AG09319 (cell line): ENCODE measurements at regions not wholly inside any gene's neighbourhood (a gene's known extent, or its start where the extent isn't known, plus 50 kb on each side); places are given as distances from the start of the nearest gene placed in this dataset.

Source experiments
- DNase-seq: peaks from one replicate; pipeline ENCODE4 v3.0.0-alpha.2; 2010; ENCODE audit warnings: low read depth; ENCODE audit errors: extremely low read depth
- TF ChIP-seq, protein P1 (sequence below): IDR thresholded peaks from 2 replicates; pipeline ENCODE4 v1.5.1; 2011; ENCODE audit warnings: low read depth, mild to moderate bottlenecking, inconsistent platforms, low read length, moderate library complexity

DNA sequence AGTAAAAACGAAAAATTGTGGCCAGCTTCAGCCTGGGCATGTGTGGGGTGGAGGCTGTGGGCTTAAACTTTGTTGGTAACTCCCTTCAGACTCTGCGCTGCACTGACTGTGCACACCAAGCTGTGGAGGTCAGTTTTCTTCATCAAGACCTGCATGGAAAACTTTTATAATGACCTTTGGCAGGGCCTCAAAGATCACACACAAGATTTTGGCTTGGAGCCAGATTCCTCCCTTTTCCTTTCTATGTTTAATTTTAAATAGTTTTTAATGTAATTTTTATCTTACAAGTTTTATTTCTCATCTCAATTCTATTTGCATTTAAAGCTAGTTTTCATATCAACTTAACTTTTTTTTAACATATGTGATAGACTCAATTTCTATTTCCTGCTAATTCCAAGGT, 1211.1 kb upstream of the CDH18 start:
- DNase-seq = no peak
- TF ChIP-seq, protein P1, sequence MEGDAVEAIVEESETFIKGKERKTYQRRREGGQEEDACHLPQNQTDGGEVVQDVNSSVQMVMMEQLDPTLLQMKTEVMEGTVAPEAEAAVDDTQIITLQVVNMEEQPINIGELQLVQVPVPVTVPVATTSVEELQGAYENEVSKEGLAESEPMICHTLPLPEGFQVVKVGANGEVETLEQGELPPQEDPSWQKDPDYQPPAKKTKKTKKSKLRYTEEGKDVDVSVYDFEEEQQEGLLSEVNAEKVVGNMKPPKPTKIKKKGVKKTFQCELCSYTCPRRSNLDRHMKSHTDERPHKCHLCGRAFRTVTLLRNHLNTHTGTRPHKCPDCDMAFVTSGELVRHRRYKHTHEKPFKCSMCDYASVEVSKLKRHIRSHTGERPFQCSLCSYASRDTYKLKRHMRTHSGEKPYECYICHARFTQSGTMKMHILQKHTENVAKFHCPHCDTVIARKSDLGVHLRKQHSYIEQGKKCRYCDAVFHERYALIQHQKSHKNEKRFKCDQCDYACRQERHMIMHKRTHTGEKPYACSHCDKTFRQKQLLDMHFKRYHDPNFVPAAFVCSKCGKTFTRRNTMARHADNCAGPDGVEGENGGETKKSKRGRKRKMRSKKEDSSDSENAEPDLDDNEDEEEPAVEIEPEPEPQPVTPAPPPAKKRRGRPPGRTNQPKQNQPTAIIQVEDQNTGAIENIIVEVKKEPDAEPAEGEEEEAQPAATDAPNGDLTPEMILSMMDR = no peak

DNA sequence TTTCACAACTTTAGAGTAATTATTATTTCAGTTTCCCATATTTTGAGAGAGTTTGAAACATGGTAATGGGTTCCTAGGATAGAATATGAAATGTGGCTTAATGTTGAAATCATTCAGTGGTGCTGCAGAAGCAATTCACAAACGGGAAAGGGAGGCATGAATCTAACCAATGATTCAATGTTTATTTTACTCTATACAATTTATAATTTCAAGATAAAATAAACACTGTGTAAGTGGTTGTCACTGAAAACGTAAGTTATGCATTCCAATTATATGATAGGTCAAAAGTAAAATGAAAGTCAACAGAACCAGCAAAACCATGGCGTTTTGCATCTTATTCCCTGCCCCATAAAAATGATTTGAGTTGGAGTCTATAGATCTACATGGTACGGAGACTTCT, 1207.1 kb upstream of the CDH18 start:
- no peak for DNase-seq
- TF ChIP-seq, protein P1 = no peak

DNA sequence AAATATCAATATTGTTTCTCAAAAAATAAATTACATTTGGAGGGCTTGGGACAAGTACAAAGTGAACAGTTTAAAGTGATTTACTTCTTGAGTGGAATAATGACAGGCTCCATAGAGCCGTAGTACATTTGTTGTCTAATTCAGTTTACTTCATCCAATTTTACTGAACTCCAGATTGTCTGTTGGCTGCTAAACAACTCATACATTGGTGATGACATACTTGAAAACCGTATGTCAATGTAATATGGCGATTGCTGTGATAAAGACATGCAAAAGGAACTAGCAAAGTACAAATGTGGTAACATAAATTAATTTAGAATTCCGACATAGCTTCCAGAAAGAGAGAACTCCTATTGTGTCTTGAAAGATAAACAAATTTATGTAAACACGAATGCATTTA, 1197.5 kb upstream of the CDH18 start:
- DNase-seq = no peak
- TF ChIP-seq, protein P1 = no peak

DNA sequence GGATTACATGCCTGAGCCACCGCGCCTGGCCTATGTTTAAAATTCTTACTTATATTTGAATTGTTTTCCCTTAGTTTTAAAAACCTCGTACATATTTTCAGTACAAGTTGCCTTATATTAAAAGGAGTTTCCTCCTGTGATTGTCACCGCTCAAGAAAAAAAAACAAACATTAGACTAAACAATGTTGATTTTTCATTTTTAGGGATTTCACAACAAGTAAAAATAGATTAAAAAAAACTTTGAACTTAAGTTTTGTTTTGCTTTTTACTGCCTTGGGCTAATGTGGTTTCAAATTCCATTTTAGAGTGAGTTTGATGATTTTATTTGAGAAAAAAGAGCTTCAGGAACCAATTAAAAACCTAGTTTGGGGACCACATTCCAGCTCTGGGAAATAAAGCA, 1196.6 kb upstream of the CDH18 start:
- no peak for DNase-seq
- TF ChIP-seq, protein P1 = no peak

DNA sequence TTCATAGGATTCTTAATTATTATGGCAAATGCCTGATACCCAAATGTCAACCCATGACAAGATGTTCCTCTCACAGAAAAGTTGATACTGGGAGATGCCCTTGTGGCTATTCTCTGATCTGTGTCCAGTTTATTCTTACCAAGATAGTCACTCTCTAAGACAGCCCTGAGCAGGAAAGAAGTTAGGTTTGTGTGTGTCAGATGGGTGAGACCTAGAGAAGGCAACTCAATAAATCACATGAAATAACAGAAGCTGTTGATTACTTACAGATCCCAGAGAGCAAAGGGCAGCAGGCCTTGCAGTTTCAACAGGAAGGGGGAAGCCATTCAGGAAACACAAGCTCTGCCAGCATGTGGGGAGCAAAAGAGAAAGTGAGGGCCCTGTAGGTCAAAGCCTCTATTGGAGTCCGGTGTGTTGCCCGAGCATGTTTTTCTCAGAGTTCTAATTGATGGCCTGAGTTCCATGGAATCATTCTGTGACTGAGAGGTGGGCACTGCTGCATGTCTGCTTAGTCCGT, 1193.7 kb upstream of the CDH18 start:
- TF ChIP-seq, protein P1 = no peak
- no peak for DNase-seq

DNA sequence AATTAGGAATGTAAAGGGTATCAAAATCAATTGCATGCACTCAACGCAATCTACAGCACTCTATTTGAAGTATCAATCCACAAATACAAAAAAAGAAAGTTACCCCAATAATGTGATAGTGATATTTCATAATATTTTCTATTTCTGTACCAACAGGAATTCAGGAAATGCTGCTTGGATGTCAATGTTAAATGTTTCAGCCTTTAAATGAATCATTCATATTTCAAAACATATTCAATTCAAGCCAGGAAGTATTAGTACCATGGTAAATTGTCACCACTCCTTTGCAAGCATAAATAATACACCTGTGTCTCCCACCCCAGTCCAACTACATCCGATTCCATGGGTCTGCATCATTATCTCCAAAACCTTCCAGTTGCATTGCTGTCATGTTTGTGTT, 1185.5 kb upstream of the CDH18 start:
- no peak for DNase-seq
- TF ChIP-seq, protein P1 = no peak

DNA sequence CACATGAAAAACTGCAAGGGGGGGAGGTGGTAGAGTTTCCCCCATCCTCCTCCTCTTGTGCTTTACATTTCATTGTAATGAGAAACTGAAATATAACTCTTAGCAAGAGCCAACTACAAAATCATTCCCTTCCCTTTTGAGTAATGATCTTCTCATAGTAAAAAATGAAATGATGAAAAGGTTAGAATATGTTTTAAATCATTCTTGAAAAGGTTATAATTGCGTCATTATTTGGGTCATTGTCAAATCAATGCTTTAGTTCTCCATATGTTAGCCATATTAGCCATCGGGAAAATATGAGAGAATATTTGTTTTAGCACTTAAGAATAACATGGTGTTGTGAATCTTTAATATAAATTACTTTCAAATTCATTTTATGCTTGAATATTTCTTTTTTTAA, 1185.0 kb upstream of the CDH18 start:
- TF ChIP-seq, protein P1 = no peak
- DNase-seq = no peak
